AG09319 (cell line): ENCODE measurements at regions not wholly inside any gene's neighbourhood (a gene's known extent, or its start where the extent isn't known, plus 50 kb on each side); places are given as distances from the start of the nearest gene placed in this dataset.

Experiments used
- DNase-seq: peaks from one replicate; pipeline ENCODE4 v3.0.0-alpha.2; 2010; ENCODE audit warnings: low read depth; ENCODE audit errors: extremely low read depth
- CTCF ChIP-seq: IDR thresholded peaks from 2 replicates; pipeline ENCODE4 v1.5.1; 2011; ENCODE audit warnings: low read depth, mild to moderate bottlenecking, inconsistent platforms, low read length, moderate library complexity

- TF ChIP-seq CTCF = no peak
- no peak for DNase-seq
These were observed 477.1 kb upstream of the KCNMB2 start for GRCh38 chr3:178059119-178059518.

- no peak for DNase-seq
- TF ChIP-seq CTCF = no peak
These were observed 476.4 kb upstream of the KCNMB2 start for GRCh38 chr3:178059836-178060235.

GRCh38 chr3:178060407-178060806, 475.8 kb upstream of the KCNMB2 start:
- DNase-seq = peak; percentile 95
- no peak for TF ChIP-seq CTCF

GRCh38 chr3:178062126-178062525, 474.1 kb upstream of the KCNMB2 start:
- DNase-seq = no peak
- no peak for TF ChIP-seq CTCF

- no peak for DNase-seq
These were observed 472.8 kb upstream of the KCNMB2 start for GRCh38 chr3:178063461-178063860.

GRCh38 chr3:178067721-178068120, 468.5 kb upstream of the KCNMB2 start:
- no peak for TF ChIP-seq CTCF
- DNase-seq = no peak

More at GRCh38 chr3:178063461-178063860, 472.8 kb upstream of the KCNMB2 start:
- no peak for TF ChIP-seq CTCF

- no peak for DNase-seq
- TF ChIP-seq CTCF = no peak
These were observed 463.6 kb upstream of the KCNMB2 start for GRCh38 chr3:178072391-178073305.
